ENCODE measurements at regions not wholly inside any gene's neighbourhood (a gene's known extent, or its start where the extent isn't known, plus 50 kb on each side); places are given as distances from the start of the nearest gene placed in this dataset.
A peak's percentile ranks its signal among the peaks of the same experiment; 100 is the strongest.

DNA sequence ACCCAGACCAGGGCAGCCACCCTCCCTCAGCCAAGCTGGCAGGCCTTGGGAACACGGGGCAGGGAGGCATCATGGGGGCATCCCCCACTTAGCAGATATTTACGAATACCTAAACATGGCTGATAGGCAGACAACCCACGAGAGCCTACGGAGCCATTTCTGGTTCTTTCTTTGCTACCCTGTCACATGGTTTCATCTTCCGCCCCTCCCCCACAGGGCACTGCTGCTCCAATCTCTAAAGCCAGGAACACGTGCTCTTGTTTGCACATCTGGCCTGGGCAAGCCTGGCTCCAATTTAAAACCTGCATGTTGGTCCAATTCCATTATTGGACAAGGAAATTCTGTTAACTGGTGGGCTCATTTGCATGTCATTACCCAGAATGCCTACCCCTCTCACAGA lies 447.4 kb upstream of the NR2F2 start:
- TF ChIP-seq, protein P1, sequence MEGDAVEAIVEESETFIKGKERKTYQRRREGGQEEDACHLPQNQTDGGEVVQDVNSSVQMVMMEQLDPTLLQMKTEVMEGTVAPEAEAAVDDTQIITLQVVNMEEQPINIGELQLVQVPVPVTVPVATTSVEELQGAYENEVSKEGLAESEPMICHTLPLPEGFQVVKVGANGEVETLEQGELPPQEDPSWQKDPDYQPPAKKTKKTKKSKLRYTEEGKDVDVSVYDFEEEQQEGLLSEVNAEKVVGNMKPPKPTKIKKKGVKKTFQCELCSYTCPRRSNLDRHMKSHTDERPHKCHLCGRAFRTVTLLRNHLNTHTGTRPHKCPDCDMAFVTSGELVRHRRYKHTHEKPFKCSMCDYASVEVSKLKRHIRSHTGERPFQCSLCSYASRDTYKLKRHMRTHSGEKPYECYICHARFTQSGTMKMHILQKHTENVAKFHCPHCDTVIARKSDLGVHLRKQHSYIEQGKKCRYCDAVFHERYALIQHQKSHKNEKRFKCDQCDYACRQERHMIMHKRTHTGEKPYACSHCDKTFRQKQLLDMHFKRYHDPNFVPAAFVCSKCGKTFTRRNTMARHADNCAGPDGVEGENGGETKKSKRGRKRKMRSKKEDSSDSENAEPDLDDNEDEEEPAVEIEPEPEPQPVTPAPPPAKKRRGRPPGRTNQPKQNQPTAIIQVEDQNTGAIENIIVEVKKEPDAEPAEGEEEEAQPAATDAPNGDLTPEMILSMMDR (IDR thresholded peaks at IDR 0.05), result no peak
- no peak overlapping the region for H3K4me3 ChIP-seq

DNA sequence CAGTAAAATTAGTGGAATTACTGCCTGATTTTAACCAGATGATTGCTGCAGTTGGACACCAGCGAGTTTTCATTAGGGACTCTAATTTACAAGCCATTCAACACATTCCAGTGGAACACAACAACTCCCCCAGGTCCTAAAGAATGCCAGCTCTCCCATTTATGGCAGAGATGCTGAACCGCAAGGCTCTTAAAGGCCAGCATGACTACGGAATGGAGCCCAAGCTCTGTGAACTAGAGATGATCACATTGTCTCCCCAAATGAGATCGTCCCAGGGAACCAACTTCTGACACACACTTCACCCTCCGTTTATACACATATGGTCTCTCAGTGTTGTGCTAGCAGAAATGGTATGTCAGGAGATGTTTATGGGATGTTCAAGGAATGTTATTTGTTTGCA lies 446.2 kb upstream of the NR2F2 start:
- Histone ChIP-seq H3K4me1 (peaks cover 0 to 4% of the 10 kb centered on the region in 2 donors), H3K4me3 (no peak overlapping the region), H3K9me3 (no peaks in the 10 kb centered on the region), H3K27ac (no peak overlapping the region), H3K36me3 (no peaks in the 10 kb centered on the region), H3K27me3 (no peaks in the 10 kb centered on the region)
- DNase-seq (no peak), ATAC-seq (no peak)
- TF ChIP-seq, protein P1 (IDR thresholded peaks at IDR 0.05), result no peak
- intact Hi-C loops (cut with DNase I), result no loop called here

More for the DNA sequence above, 447.4 kb upstream of the NR2F2 start:
- H3K4me1 ChIP-seq, result peaks cover 0 to 4% of the 10 kb centered on the region in 2 donors
- no peaks in the 10 kb centered on the region for H3K36me3 ChIP-seq
- H3K27ac ChIP-seq, result no peak overlapping the region
- ATAC-seq, result no peak
- DNase-seq, result no peak
- H3K9me3 ChIP-seq, result no peaks in the 10 kb centered on the region
- intact Hi-C loops (cut with DNase I), result no loop called here
- H3K27me3 ChIP-seq, result no peaks in the 10 kb centered on the region

DNA sequence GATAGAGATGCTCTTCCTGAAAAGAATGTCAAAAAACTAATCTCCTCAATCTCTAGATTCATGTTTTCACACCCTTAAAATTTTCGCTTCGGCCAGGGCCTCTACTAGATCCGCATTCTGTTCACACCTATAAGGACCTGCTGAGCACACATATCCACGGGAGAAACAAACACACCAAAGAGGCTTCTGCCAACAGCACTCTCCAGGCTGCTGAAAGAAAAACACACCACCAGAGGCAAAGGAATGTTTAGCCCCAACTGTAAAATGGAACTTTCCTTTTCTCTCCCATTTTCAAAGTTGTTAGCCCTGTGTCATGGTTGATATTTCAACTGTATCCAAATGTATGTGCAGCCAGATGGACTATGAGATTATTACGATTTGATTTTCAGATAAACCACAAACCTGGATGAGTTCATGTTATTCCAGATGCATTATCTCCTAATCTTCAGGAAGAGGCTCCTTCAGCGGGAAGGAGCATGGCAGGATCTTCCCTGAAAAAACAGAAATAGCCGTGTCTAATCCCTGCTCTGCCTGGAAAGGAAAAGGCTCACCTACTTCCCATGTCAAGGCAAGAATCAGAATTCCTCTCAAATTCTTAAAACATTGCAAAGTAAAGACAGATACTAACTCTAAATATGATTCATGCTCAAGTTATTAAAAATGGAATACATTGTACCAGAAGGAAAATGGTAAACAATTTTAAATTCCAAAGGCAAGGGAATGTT lies 442.7 kb upstream of the NR2F2 start:
- TF ChIP-seq, protein P1 (IDR thresholded peaks at IDR 0.05), result no peak
- H3K27me3 ChIP-seq, result no peaks in the 10 kb centered on the region
- no peaks in the 10 kb centered on the region for H3K36me3 ChIP-seq
- ATAC-seq (peak; percentile 35), DNase-seq (no peak)
- no peaks in the 10 kb centered on the region for H3K4me1 ChIP-seq
- intact Hi-C loops (cut with DNase I), result no loop called here
- no peaks in the 10 kb centered on the region for H3K9me3 ChIP-seq
- H3K27ac ChIP-seq, result no peak overlapping the region
- no peak overlapping the region for H3K4me3 ChIP-seq

DNA sequence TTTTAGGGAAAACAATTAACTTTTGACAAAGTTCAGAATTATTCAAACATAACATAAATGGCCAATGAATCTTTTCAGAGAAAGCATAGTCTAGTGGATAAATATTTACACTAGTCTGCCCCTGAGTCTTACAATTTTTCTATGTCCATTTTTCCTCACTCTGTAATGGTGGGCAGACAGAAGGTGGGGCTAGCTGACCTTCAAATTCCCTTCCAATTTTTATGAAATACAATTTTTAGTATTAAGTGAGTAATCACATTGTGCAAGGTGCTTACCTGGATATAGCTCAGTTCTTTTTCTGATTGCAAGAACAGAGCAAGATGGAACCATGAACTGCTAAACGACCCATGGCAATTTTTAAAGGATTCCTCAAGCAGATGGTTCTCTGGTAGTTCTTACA lies 441.7 kb upstream of the NR2F2 start:
- Histone ChIP-seq H3K27ac (no peak overlapping the region), H3K4me1 (no peaks in the 10 kb centered on the region), H3K27me3 (no peaks in the 10 kb centered on the region), H3K9me3 (no peaks in the 10 kb centered on the region), H3K36me3 (no peaks in the 10 kb centered on the region), H3K4me3 (no peak overlapping the region)
- intact Hi-C loops (cut with DNase I), result no loop called here
- DNase-seq (no peak), ATAC-seq (no peak)
- TF ChIP-seq, protein P1 (IDR thresholded peaks at IDR 0.05), result no peak

DNA sequence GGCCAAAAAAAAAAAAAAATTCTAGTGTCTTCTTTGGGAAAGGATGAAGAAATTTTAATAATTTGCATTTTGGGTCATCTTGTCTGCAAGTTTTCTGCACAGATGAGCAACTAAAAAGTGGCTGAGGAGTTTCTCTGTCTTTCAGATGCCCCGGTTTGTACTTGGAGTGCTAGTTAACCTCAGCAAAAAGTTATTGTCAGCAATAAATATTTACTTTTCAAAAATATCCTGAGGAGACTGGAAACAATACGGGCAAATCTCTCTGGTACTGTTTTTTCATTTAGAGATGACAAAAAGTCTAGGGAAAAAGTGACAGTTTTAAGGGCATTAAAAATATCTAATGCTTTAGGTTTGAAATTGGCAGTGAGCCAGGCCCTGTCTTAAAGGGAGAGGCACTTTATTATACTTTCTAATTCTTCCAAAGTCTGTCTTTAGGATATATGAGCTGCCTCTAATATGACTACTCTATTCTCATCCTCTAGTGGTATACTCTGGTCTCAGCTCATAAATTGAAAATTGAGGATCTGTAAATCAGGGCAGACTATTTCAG lies 436.0 kb upstream of the NR2F2 start:
- Histone ChIP-seq H3K4me3 (no peak overlapping the region), H3K4me1 (no peaks in the 10 kb centered on the region), H3K9me3 (no peaks in the 10 kb centered on the region), H3K27ac (no peak overlapping the region), H3K36me3 (no peaks in the 10 kb centered on the region), H3K27me3 (no peaks in the 10 kb centered on the region)
- ATAC-seq (no peak), DNase-seq (no peak)
- TF ChIP-seq, protein P1 (IDR thresholded peaks at IDR 0.05), result no peak
- intact Hi-C loops (cut with DNase I), result no loop called here
